ENCODE measurements at regions not wholly inside any gene's neighbourhood (a gene's known extent, or its start where the extent isn't known, plus 50 kb on each side); places are given as distances from the start of the nearest gene placed in this dataset.

DNA sequence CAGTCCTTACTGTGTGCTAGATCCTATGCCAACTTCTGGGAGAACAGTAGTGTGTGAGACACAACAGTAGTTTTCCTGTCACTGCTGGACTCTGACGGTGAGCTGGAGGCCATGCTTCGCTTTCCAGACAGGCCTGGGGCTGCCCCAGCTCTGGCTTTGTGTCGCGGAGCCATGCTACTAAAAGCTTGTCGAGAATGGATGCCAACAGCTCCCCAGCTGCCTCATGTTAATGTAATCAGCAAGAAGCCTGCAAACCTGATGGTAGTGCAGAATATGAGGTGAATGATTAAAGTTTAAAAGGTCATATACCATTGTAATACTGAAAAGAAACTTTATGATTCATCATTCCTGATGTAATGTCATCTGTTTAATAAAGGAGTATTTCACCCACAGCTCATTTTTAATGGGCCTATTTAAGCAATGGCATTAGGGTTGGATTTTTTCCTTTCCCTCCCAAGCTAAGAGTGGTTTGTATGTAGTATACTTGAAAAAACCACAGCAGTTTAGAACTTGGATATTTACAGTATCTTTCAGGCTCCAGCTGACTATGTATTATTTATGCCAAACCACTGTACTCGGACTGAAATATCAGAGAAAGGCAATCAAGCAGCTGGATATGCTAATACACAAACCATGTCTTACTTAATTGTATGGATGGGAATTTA lies 343.0 kb downstream of the NUF2 start:
- no peak for DNase-seq

DNA sequence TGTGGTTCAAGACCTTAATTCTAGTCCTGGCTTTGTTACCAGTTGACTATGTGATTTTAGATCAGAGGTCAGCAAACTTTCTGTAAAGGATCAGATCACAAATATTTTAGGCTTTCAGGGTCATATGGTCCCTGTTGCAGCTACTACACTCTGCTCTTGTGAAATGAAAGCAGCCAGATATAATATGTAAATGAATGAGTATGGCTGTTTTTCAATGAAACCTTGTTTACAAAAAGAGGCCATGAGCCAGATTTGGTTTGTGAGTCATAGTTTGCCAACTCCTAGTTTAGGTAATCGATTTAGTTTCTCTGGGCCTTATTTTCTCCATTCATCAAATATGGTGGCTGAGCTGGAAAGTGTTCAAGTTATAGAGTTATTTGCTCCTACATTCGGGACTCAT lies 346.7 kb downstream of the NUF2 start:
- no peak for DNase-seq

DNA sequence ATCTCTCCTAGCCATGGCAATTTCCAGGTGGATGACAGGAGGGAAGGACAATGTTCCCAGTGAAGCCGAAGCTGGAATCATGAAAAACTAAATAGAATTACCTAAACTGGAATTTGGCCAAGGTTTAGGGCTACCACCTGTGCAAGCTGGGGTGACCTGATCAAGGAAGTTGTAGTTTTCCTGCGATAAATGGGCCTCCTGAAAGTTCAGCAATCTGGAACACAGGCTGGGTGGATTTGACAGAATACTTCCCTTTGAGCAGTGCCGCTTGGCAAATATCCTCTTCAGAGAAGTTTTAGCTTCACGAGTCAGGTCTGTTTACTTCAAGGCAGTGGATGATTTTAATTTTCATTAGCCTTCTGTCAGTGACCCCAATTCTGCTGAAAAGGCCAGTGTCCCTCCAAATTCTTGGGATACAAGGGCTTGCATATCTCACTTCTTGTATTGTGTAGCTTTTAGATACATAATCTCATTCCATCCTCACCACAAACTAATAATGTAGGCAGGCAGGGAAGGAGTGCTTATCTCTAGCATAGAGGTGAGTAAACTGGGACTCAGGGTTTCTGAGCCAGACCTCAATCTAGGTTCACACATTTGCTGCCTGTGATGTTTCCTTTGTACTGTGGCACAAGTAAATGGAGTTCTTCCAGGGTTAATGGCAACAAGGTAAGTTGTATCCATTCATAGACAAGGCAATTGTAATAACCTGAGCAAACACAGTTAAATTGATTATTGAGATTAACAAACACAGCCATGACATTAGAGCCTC lies 349.4 kb downstream of the NUF2 start:
- no peak for DNase-seq

DNA sequence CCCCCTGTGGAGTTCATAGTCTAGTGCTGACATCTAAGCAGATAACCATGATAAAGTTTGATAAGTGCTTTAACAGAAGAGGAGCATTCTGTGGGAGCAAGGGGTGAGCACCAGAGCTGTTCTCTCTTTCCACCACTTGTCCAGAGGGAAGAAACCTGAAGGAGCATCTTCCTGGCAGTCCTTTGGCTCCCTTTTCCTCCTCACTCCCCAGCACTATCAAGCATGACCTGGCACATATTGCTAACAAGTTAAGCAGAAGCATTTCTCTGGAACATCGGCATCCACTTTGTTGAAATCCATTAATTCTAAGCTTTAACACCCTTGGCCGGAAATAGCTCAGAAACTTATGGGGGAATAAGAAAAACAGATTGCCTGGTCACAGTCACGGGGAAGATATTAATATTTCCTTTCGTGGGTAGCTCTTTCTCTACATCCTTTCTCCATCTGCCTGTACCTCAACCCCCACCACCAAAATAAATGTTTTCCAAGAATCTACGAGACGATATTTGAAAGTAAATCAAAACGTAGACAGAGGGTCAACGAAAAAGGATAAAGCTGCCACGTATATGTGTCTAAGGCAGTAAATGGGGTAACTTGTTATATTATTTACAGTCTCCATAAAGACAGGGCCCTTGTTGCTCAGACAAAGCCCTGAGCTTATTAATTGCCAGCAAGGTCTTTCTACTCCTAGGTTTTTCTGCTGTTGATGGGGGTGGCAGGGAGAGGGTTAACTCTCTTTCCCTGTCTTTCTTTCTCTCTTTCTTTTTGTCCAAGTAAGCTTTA lies 351.4 kb downstream of the NUF2 start:
- no peak for DNase-seq

DNA sequence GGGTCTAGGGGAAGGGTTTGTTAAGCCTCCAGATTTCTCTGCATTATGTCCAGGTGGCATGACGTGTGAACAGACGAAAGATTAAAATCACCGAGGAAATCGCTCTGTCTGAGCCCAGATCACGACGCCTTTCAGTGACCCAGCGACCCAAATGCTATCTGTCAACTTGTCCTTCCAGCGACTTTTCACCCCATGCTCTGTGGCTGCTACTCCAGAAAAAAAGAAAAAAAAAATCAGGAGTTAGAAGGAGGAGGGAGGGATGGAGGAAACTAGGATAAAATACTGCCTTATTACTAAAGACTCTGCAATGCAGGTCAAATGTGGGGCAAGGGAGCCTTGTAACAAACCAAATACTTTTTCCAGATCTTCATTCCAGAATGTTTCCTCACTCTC lies 352.0 kb downstream of the NUF2 start:
- DNase-seq: no peak

DNA sequence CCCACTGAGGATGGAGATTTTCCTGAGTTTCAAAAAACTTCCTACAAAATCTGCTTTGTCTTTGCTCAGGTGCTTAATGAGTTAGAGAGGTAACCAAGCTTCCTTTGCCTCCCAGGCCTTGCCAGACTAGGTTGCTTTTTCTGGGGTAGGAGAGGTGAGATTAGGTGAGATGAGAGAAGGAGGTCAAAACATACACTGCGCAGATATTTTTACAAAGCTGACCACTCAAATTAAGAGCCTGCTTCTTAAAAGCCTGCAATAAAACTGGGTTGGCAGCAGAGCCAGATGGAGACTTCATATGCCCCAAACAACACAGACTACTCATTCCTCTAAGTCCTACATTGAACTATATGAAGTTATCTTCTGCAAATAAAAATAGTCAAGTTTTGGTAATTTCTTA lies 352.5 kb downstream of the NUF2 start:
- no peak for DNase-seq

DNA sequence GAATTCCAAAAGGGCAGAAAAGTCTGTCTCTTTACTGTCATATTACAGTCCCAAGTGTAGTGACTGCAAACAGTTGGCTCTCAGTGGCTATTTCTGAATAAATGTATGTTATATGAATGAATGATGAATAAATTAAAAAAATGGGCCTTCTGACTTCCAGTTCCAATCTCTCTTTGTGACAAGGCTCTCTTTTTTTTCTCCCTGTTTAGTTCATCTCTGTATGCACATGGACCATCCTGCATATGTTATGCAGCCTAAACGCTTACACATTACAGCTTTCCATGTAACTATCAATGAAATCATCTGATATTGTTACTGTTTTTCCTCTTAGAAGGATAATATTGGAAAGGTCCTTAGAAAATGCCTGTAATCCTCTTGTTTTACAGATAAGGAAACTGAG lies 363.0 kb downstream of the NUF2 start:
- DNase-seq: no peak

DNA sequence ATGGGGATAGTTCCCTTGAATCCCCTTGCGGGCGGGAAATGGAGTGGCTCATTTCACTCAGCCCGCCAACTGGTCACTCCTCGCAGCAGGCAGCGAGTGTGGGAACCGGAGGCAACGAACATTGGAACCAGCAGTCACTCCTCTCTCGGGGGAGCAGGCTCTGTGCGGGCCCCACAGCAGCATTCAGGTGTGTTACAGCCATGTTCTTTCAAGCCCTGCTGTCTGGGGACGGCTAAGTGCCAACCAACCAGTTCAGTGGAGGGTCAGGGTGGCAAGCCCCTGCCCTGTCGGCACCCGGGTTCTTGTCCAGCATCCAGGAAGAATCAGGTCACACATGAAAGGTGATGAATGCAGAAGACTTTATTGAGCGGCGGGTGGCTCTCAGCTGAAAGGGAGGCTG lies 370.5 kb downstream of the NUF2 start:
- no peak for DNase-seq

DNA sequence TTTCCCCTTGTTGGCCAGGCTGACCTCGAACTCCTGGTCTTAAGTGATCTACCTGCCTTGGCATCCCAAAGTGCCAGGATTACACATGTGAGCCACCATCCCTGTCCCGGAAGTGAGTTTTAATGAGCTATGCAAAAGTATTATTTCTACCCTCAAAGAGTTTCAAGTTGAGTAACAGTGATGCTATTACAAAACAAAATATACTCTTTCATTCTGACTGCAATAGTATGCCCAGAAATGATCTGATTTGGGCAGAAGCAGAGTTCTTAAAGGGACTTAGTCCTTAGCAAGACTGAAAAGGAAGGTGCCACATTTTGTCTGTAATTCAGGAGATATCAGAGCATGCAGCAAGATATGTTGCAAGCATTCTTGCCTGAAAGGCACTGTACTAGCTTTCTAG lies 375.4 kb downstream of the NUF2 start:
- DNase-seq: no peak

DNA sequence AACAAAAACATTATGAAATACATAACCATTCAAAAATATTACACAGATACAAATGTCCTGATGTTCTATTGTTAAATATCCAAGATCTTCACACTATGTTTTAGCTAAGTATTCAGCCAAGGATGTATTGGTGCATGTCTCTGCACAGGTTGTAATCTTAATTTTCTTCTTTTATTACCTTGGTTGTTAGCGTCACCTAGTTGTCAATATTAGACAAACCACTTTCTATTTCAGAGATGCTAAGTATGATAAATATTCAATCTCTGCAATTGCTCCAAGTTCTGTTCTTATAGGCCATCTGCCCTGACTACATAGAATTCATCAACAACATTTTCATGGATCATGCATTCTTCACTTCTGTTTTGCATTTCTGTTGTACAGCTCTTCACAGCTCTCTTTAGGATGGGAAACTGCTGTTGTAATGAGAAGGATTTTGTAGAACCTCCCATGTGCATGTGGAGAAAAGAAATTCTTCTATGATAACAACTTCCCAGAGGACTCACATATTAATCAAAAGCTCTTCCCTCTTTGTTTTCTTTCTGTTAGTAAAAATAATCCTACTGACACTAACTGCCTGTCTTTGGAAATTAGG lies 380.1 kb downstream of the NUF2 start:
- DNase-seq: no peak

DNA sequence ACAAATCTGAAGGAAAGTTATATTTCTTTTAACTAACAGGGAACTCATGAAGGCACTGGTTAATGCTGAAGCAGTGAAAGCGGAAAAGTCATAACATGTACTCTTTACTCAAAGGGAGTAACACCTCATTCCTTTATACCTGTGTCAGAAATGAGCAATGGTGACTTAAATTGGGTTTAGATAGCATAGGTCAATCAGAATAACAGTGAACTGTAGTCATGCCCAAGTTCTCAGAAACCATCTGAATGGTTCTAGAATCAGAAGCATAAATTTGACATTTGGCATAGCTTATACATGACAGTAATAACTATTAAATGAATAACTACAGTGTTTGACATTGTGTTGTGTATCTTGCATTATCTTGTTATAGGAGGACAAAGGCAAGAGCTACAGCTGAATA lies 382.0 kb downstream of the NUF2 start:
- no peak for DNase-seq

DNA sequence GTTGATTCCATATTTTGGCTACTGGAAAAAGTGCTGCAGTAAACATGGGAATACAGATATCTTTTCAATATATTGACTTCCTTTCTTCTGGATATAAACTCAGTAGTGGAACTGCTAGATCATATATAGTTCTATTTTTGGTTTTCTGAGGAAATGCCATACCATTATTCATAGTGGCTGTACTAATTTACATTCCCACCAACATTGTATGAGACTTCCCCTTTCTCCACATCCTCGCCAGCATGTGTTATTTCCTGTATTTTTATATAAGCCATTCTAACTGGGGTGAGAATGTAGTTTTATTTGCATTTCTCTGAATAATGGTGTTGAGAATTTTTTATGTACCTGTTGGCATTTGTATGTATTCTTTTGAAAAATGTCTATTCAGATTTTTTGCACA lies 385.2 kb downstream of the NUF2 start:
- no peak for DNase-seq

DNA sequence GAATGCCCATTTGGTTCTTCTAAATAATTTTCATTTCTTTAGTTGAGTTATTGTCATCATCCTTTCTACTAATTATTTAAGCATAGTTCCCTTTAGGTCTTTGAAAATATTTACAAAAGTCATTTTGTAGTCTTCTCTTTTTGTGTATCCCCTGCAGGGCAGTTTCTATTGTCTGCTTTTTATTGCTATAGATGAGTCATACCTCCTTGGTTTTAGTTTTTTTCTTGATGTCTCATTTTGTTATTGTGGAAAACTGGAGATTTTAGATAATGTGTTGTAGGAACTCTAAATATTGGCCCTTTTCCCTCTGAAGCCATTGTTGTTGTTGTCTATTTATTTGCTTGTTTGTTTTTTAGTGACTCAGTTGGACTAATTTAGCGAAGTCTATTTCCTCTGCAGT lies 387.9 kb downstream of the NUF2 start:
- DNase-seq: no peak

DNA sequence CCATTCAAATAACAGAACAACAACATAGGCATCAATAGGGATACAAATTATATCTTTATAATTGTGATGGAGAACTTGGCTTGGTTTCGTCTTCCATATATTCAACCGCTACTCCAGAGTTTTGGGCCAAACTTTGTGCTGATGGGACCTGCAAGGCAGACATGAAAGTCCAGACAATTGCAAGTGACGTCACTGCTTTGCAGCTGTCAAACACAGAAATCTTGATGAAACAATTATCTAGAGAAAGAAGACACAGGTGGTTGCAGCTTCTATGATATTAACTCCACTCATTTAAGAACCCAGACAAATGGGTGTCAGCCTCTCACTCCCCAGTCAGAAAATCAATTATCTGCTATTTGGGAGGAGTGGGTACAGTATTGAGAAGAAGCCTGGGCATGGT lies 390.6 kb downstream of the NUF2 start:
- no peak for DNase-seq

DNA sequence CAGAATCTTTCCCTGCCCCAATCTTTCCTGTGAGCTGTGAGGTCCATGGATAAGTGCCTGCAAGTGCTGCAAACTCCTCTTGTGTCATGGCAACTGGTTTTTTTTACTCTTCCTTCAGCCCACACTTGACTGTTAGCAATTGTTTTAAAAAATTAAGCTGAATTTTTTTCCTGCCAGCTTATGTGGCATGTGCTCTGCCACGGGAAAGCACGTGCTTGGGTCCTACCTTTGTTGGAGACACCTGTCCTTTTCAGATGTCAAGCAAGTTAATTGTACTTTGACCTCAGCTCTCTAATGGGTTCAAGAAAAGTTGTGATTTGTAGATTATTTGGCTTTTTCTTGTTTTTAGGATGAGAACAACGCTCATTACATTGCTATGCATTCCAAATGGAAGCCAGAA lies 398.5 kb downstream of the NUF2 start:
- no peak for DNase-seq

DNA sequence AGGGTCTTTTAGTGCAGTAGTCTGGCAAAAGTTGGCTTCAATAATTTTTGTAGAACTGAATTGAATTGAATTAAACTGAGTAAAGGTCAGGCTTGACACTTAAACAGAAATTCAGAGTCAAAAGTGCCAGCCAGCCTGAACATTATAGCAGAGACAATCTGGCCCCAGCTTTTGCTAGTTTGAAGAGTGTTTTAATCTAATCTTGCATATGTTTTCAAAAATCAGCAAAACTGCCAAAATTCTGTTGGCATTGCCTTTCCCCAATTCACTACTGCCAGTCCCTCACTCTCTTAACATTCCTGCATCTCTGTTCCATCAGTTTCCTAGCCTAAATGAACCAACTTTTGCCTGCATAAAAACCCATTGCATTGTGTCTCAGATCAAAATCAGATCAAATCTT lies 403.8 kb downstream of the NUF2 start:
- no peak for DNase-seq

DNA sequence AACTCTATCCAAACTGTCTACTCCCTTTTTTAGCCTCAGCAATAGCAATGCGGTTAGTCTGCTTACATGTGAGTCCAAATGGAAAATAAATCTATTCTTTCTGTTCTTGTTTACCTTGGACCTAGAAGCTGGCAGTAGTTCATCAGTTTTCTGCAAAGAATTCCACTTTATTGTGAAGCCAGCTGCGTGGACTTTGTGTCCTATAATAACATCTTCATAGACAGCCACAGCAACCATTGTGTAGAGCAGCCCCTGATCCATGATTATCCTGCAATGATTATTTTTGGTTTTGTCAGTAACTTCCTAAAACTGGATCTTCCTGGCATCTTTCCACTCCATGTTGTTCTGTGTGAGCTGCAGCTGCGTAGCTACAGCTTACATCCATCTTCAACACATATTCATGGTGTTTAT lies 408.7 kb downstream of the NUF2 start:
- DNase-seq: no peak

DNA sequence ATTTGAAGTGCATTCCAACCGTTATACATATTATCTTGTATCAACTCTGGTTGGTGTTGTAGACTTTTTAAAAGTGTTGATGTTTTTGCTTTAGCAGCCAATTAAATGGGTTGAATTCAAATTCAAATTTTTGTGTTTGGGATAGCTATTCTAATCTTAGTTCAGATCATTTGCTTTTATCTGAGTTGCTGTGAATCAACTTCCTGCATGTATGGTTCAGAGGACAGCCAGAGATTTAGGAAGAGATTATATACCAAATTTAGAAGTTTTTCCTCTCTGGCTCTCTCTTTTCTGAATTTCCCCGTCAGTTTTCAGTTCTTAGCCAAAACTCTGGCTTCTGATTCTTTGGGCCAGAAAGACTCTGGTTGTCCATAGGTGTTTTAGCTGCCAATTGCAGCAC lies 415.5 kb downstream of the NUF2 start:
- DNase-seq: no peak

DNA sequence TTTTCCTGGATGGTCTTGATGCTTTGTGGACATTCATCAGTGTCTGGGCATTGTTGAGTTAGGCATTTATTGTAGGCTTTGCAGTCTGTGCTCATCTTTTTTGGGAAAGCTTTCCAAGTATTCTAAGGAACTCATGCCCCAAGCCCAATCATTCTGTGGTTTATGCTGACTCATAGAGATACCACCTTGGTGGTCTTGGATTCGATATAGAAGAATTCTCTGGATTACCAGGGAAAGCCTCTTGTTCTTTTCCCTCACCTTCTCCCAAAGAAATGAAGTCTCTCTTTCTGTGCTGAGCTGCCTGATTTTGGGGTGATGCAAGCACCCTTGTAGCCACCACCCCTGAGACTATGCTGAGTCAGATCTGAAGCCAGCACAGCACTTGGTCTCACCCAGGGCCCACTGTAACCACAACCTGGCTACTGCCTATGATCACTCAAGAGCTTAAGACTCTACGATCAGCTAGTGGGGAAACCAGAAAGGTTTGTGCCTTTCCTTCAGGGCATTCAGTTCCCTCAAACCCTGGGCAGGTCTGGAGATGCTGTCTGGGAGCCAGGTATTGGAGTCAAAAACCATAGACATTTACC lies 422.6 kb downstream of the NUF2 start:
- DNase-seq: no peak

DNA sequence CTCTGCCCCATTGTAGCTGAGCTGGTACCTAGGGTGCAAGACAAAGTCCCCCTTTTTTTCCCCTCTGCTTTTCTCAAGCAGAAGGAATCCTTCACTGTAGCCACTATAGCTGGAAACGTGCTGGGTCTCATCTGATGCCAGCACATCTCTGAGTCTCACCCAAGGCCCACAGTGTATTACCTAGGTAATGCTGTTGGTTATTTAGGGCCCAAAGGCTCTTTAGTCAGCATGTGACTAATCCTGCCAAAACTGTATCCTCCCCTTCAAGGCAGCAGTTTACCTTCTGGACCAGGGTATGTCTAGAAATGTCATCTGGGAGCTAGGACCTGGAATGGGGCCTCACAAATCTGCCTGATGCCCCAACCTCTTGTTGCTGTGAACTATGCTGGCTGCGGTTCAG lies 423.4 kb downstream of the NUF2 start:
- DNase-seq: no peak

DNA sequence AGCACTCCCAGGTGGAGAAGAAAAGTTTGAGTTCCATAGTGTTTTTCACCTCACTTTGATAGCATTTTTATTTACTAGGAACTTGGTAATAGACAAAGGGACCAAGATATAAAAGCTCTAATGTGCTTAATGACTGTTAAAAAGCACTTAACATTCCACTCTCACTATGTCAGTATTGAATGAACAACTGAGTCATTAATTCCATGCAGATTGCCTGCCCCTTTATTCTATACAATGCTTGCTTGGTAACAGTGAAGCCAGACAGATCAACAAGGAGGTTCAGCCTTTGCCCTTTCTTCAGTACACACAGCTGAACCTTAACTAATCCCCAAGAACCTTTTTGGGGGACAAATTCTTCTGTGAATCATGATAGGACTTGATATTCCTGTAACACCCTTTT lies 425.5 kb downstream of the NUF2 start:
- DNase-seq: no peak

DNA sequence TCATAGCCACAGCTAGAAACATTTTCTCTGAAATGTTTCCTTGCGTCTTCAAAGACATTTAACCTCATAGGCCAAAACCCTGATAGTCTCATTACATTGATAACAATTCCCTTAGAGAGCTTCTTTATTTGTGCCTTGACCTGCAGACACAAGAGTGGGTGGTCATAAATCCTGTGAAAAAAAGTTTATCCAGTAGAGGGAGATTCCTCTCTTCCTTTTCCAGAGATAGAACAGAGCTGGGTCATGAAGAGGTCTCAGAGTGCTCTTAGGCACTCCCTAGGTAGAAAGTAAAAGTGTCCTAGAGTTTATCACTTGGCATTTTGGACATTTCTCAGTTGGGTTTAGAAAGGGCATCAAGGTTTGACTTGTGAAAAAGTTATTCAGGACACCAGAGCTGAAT lies 426.1 kb downstream of the NUF2 start:
- DNase-seq: no peak

DNA sequence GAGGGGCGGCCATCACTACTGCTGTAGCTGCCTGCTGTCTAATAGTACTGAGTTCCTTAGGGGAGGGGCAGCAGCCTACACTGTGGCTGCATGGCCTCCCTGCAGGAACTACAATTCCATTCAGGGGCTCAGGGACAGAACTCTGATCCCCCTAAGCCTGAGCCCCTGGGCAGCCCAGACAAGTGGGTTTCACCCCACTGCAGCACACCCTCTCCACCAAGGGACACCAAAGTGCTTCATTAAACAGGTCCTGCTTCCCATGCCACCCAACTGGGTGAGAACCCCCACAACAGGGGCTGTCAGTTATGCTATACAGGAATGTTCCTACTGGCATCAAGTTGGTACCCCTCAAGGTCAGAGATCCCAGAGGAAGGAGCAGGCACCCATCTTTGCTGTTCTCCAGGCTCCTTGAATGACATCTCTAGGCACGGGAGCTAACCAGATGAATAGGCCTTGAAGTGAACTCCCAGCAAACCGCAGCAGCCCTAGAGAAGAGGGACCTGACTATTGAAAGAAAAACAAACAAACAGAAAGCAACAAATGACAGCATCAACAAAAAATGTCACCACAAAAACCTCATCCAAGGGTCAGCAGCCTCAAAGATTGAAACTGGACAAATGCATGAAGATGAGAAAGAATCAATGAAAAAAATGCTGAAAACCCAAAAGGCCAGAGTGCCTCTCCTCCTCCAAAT lies 437.4 kb downstream of the NUF2 start:
- DNase-seq: no peak
